Heart right ventricle (tissue), 16 donors: ENCODE measurements at regions not wholly inside any gene's neighbourhood (a gene's known extent, or its start where the extent isn't known, plus 50 kb on each side); places are given as distances from the start of the nearest gene placed in this dataset.

Source experiments
- ATAC-seq, 8 donors: fragments of 200-7000 bp; cut with Tn5 transposase; one replicate each; pipeline ENCODE4 v1.9.1; 2020; ENCODE audit warnings: mild to moderate bottlenecking in 8 of 8, moderate library complexity in 8 of 8, moderate number of reproducible peaks in 1 of 8
- DNase-seq, 2 donors: peaks; one replicate each; pipeline ENCODE4 v3.0.0-alpha.2; 2020
- H3K27ac ChIP-seq, 10 donors: fragments of 200-600 bp; sonication (generic) in 2 of 10; one replicate each; pipeline versions ENCODE4 v1.5.0 to v1.8.0; 2020 to 2022; ENCODE audit warnings: mild to moderate bottlenecking in 3 of 10
- H3K27me3 ChIP-seq, 7 donors: fragments of 200-600 bp; one replicate each; pipeline ENCODE4 v1.8.0; 2021 to 2022; ENCODE audit warnings: mild to moderate bottlenecking in 2 of 7
- H3K36me3 ChIP-seq, 9 donors: fragments of 200-600 bp; sonication (generic) in 1 of 9; one replicate each; pipeline versions ENCODE4 v1.5.0 to v1.8.0; 2020 to 2022; ENCODE audit warnings: mild to moderate bottlenecking in 2 of 9
- H3K4me1 ChIP-seq, 9 donors: fragments of 200-600 bp; sonication (generic) in 1 of 9; one replicate each; pipeline versions ENCODE4 v1.5.0 to v1.8.0; 2020 to 2022; ENCODE audit warnings: mild to moderate bottlenecking in 4 of 9
- H3K4me3 ChIP-seq, 10 donors: fragments of 200-600 bp; sonication (generic) in 2 of 10; one replicate each; pipeline versions ENCODE4 v1.5.0 to v1.8.0; 2020 to 2022; ENCODE audit warnings: mild to moderate bottlenecking in 7 of 10, moderate library complexity in 2 of 10
- H3K9me3 ChIP-seq, 11 donors: fragments of 200-600 bp in 10 of 11; sonication (generic) in 2 of 11; one replicate each; pipeline versions ENCODE4 v1.5.0 to v1.8.0; 2013 to 2022; ENCODE audit warnings: mild to moderate bottlenecking in 2 of 11, control low read depth in 1 of 11, moderate library complexity in 1 of 11
- CTCF ChIP-seq, 9 donors: fragments of 200-600 bp; sonication (generic) in 2 of 9; IDR thresholded peaks; one replicate each; pipeline versions ENCODE4 v1.5.0 to v1.8.0; 2021 to 2022; ENCODE audit warnings: antibody characterized with exemption in 9 of 9, mild to moderate bottlenecking in 5 of 9, moderate library complexity in 1 of 9
- WGBS, 2 donors: extraction: QIAGEN DNeasy Blood & Tissue Kit; methylation state at CpG; one replicate each; pipeline ENCODE4 v1.1.7; 2013; ENCODE audit warnings: inconsistent platforms in 1 of 2; 5-methylcytosine and 5-hydroxymethylcytosine counted together
- intact Hi-C, 10 donors: fragments of 100-400 bp; cut with DNase I; formaldehyde crosslinking; loops; one replicate each; pipeline versions ENCODE4 v1.11.1 to v1.14.2; 2022
- donor health status: Arrhythmogenic right ventricular cardiomyopathy.
- donor health status: ischemic (EF 13 %, LVEDD 7.1; RV severe dilation, severe dysfunction).
- donor health status: healthy with polysubstance abuse.
- donor health status: DM: no; HTN: yes; CAD: no.
- donor health status: DM: no; HTN: no; CAD: no.
- donor health status: ischemic (EF 25% LVEDD 6.9; RV normal size, moderate dysfunction).
- donor health status: ischemic (EF 25% LVEDD 5.7; RV mildly dilated, moderate dysfunction).
- donor health status: healthy.
- donor health status: DM: yes; HTN: yes; CAD: no.
- donor health status: Ischemic cardiomyopathy.
- donor health status: ischemic (EF 35%, LVEDD 5.7; RV mildly dilated, moderate dysfunction).
- donor health status: nonischemic (EF 11% LVEDD 7.7; RV severe dilation, severe dysfunction).
- donor health status: DM: yes; HTN: yes; CAD: no.
- donor health status: PGD.
- donor health status: ischemic (EF 29% LVEDD 5.4; RV normal size, mild dysfunction).
- donor health status: nonischemic (EF 23%, LVEDD 6.1; RV moderate dilation, normal function).

GRCh38 chr14:86646696-86647690 is 1117.0 kb downstream of the FLRT2 start:
- Histone ChIP-seq H3K36me3 (no peaks in the 10 kb centered on the region), H3K4me3 (no peak overlapping the region), H3K4me1 (no peaks in the 10 kb centered on the region), H3K27me3 (no peaks in the 10 kb centered on the region), H3K9me3 (peaks cover 0 to 34% (median 0%) of the 10 kb centered on the region in 11 donors), H3K27ac (no peak overlapping the region)
- ATAC-seq = no peak
- no peak for TF ChIP-seq CTCF (IDR thresholded peaks at IDR 0.05)
- no peak for DNase-seq
- 84 to 86% methylated on average over 4 of the region's 4 CpGs for WGBS, 2 donors
- intact Hi-C loops = no loop called here

GRCh38 chr14:86646125-86646524 is 1116.2 kb downstream of the FLRT2 start:
- no peak for TF ChIP-seq CTCF (IDR thresholded peaks at IDR 0.05)
- Histone ChIP-seq H3K4me1 (no peaks in the 10 kb centered on the region), H3K4me3 (no peak overlapping the region), H3K27ac (no peak overlapping the region), H3K36me3 (no peaks in the 10 kb centered on the region), H3K9me3 (peaks cover 0 to 34% (median 0%) of the 10 kb centered on the region in 11 donors), H3K27me3 (no peaks in the 10 kb centered on the region)
- DNase-seq = no peak
- 86 to 94% methylated on average over 5 of the region's 5 CpGs for WGBS, 2 donors
- no peak for ATAC-seq
- intact Hi-C loops = no loop called here

GRCh38 chr14:86641310-86641709 is 1111.4 kb downstream of the FLRT2 start:
- Histone ChIP-seq H3K36me3 (no peaks in the 10 kb centered on the region), H3K4me3 (no peak overlapping the region), H3K27ac (no peak overlapping the region), H3K27me3 (no peaks in the 10 kb centered on the region), H3K9me3 (peaks cover 0 to 6% (median 0%) of the 10 kb centered on the region in 11 donors), H3K4me1 (no peaks in the 10 kb centered on the region)
- no peak for ATAC-seq
- no peak for DNase-seq
- intact Hi-C loops = no loop called here
- TF ChIP-seq CTCF (IDR thresholded peaks at IDR 0.05) = no peak

GRCh38 chr14:86640288-86640687 is 1110.3 kb downstream of the FLRT2 start:
- no peaks in the 10 kb centered on the region for H3K36me3 ChIP-seq
- H3K4me3 ChIP-seq = no peak overlapping the region
- 49 to 56% methylated on average over 3 of the region's 3 CpGs for WGBS, 2 donors
- no peaks in the 10 kb centered on the region for H3K4me1 ChIP-seq
- DNase-seq (no peak), ATAC-seq (no peak)
- TF ChIP-seq CTCF (IDR thresholded peaks at IDR 0.05) = no peak
- H3K27me3 ChIP-seq = no peaks in the 10 kb centered on the region
- intact Hi-C loops = no loop called here
- H3K27ac ChIP-seq = no peak overlapping the region
- peaks cover 0 to 4% (median 0%) of the 10 kb centered on the region in 11 donors for H3K9me3 ChIP-seq
